GM23338 (cell line): ENCODE measurements at regions not wholly inside any gene's neighbourhood (a gene's known extent, or its start where the extent isn't known, plus 50 kb on each side); places are given as distances from the start of the nearest gene placed in this dataset.

Experiments
- ATAC-seq: fragments of 200-7000 bp; cut with Tn5 transposase; 3 replicates; pipeline ENCODE4 v1.9.1; 2020
- DNase-seq: peaks from one replicate; pipeline ENCODE4 v3.0.0-alpha.2; 2015; ENCODE audit warnings: low spot score
- H2AFZ ChIP-seq: fragments of 200-600 bp; sonication (generic); 2 replicates; pipeline ENCODE4 v1.8.0; 2016; ENCODE audit warnings: antibody characterized with exemption, mild to moderate bottlenecking, moderate library complexity
- H3F3A ChIP-seq: fragments of 200-600 bp; sonication (generic); replicated peaks from 2 replicates; pipeline ENCODE4 v1.8.0; 2017; ENCODE audit warnings: antibody characterized with exemption, mixed run types, low read depth
- H3K27ac ChIP-seq: fragments of 200-600 bp; sonication (generic); 2 replicates; pipeline ENCODE4 v1.6.1; 2016; ENCODE audit warnings: low read depth
- H3K27me3 ChIP-seq: fragments of 200-600 bp; sonication (generic); 2 replicates; pipeline ENCODE4 v1.8.0; 2016; ENCODE audit warnings: mild to moderate bottlenecking, mixed run types, moderate library complexity; ENCODE audit not compliant: insufficient read depth
- H3K36me3 ChIP-seq: fragments of 200-600 bp; sonication (generic); 2 replicates; pipeline ENCODE4 v1.8.0; 2016; ENCODE audit warnings: mild to moderate bottlenecking; ENCODE audit not compliant: insufficient read depth
- H3K4me1 ChIP-seq: fragments of 200-600 bp; sonication (generic); 2 replicates; pipeline ENCODE4 v1.8.0; 2016; ENCODE audit warnings: mild to moderate bottlenecking, moderate library complexity; ENCODE audit not compliant: insufficient read depth
- H3K4me2 ChIP-seq: fragments of 200-600 bp; sonication (generic); 2 replicates; pipeline ENCODE4 v1.7.1; 2017; ENCODE audit warnings: mixed run types
- H3K4me3 ChIP-seq: fragments of 200-600 bp; sonication (generic); 2 replicates; pipeline ENCODE4 v1.6.1; 2016; ENCODE audit warnings: mixed run types
- H3K79me2 ChIP-seq: fragments of 200-600 bp; sonication (generic); replicated peaks from 2 replicates; pipeline ENCODE4 v1.8.0; 2017; ENCODE audit warnings: mild to moderate bottlenecking; ENCODE audit not compliant: insufficient read depth
- H3K9me2 ChIP-seq: fragments of 200-600 bp; sonication (generic); 2 replicates; pipeline ENCODE4 v1.8.0; 2017; ENCODE audit not compliant: insufficient read depth
- H4K20me1 ChIP-seq: fragments of 200-600 bp; sonication (generic); replicated peaks from 2 replicates; pipeline ENCODE4 v1.8.0; 2017; ENCODE audit warnings: mild to moderate bottlenecking; ENCODE audit not compliant: insufficient read depth
- H3K27ac Mint-ChIP-seq: 2 replicates; pipeline ENCODE4 v1.8.0; 2020; ENCODE audit warnings: inconsistent platforms, mild to moderate bottlenecking, moderate library complexity, mixed read lengths
- H3K27me3 Mint-ChIP-seq: 3 replicates; pipeline ENCODE4 v1.8.0; 2022; ENCODE audit warnings: low read depth, mild to moderate bottlenecking, moderate library complexity, mixed read lengths, inconsistent platforms; ENCODE audit not compliant: insufficient read depth, poor library complexity
- H3K36me3 Mint-ChIP-seq: 3 replicates; pipeline ENCODE4 v1.8.0; 2021; ENCODE audit warnings: low read depth, mild to moderate bottlenecking, inconsistent platforms, moderate library complexity, mixed read lengths
- H3K4me1 Mint-ChIP-seq: 3 replicates; pipeline ENCODE4 v1.8.0; 2020; ENCODE audit warnings: mild to moderate bottlenecking, inconsistent platforms, mixed read lengths
- H3K4me3 Mint-ChIP-seq: 3 replicates; pipeline ENCODE4 v1.8.0; 2021; ENCODE audit warnings: moderate library complexity, mild to moderate bottlenecking, inconsistent platforms, mixed read lengths
- H3K9me3 Mint-ChIP-seq: 3 replicates; pipeline ENCODE4 v1.8.0; 2020; ENCODE audit warnings: moderate library complexity, mild to moderate bottlenecking, inconsistent platforms, mixed read lengths
- CREB1 ChIP-seq: fragments of 250-450 bp; sonication (Bioruptor Pico); IDR thresholded peaks from 2 replicates; pipeline ENCODE4 v1.5.0; 2020; ENCODE audit warnings: low read depth, mild to moderate bottlenecking, moderate library complexity
- EZH2 ChIP-seq: fragments of 200-600 bp; sonication (generic); IDR thresholded peaks from one replicate; pipeline ENCODE4 v1.8.0; 2017; ENCODE audit warnings: antibody characterized with exemption, mild to moderate bottlenecking, low read depth; ENCODE audit not compliant: unreplicated experiment
- JUNB ChIP-seq: IDR thresholded peaks from one replicate; pipeline ENCODE4 v1.6.1; 2016; ENCODE audit warnings: antibody characterized with exemption; ENCODE audit not compliant: unreplicated experiment
- NANOG ChIP-seq: IDR thresholded peaks from 2 replicates; pipeline ENCODE4 v1.6.1; 2016; ENCODE audit warnings: antibody characterized with exemption, borderline replicate concordance
- POLR2AphosphoS5 ChIP-seq: IDR thresholded peaks from 2 replicates; pipeline ENCODE4 v1.6.1; 2016; ENCODE audit warnings: antibody characterized with exemption, low read depth
- ZNF114 ChIP-seq: fragments of 250-450 bp; sonication (Bioruptor Pico); IDR thresholded peaks from 2 replicates; pipeline ENCODE4 v1.5.0; 2020; ENCODE audit warnings: mild to moderate bottlenecking, moderate library complexity
- ZNF331 ChIP-seq: fragments of 250-450 bp; sonication (Bioruptor Pico); IDR thresholded peaks from 2 replicates; pipeline ENCODE4 v1.5.0; 2020; ENCODE audit warnings: low read depth, mild to moderate bottlenecking, moderate library complexity
- ZNF462 ChIP-seq: fragments of 250-450 bp; sonication (Bioruptor Pico); IDR thresholded peaks from 2 replicates; pipeline ENCODE4 v1.5.0; 2020; ENCODE audit warnings: mild to moderate bottlenecking, moderate library complexity
- TF ChIP-seq, protein P1 (sequence below), 2 experiments: fragments of 200-600 bp in 1 of 2; sonication (generic) in 1 of 2; conservative IDR thresholded peaks; 2 replicates each; pipeline versions ENCODE4 v1.5.1 to v1.6.1; 2016 to 2017; ENCODE audit warnings: antibody characterized with exemption in 2 of 2, low read depth in 2 of 2, mild to moderate bottlenecking in 2 of 2, moderate library complexity in 1 of 2

DNA sequence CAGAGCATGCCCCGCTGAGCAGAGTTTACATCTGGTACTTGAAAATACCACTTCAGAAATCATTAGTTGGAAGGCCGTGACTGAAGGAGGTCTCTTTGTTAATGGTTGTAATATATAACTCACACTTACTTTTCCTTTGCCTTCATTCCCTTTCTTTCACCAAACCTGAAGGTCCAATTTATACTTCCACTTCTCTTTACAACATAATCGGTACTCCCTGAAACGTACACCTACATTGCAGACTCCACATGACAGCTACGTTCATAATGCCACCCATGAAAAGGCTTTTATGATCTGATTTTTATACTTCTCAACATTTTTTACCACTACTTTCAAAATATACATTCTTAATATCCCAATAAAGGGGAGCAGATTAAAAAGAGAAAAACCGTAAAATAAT lies 298.7 kb downstream of the C4orf33 start (continued):
- no peak for TF ChIP-seq ZNF462 (CRISPR knock-in tag)

DNA sequence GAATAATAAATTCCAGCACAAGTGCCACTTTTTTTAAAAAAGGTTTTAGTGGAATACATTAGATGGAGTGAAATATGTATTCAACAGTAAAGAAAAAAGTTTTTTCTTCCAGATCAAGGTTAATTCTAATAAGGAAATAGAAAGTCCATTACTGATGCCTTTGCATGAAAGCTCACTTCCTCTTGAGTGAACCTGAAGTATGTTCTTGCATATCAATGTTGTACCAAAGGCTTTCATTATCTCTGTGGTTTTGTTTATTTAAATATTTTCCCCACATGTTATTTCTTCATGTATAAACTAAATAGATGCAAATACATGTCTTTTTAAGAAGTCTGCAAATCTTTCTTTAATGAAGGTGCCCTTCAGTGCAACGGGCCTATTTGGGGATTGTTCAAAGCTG lies 307.9 kb downstream of the C4orf33 start:
- Histone ChIP-seq H3K9me2 (no peaks in the 10 kb centered on the region), H3K27me3 (no peaks in the 10 kb centered on the region), H4K20me1 (no peaks in the 10 kb centered on the region), H3K79me2 (no peaks in the 10 kb centered on the region), H3K4me2 (no peak overlapping the region), H3F3A (no peaks in the 10 kb centered on the region), H2AFZ (no peak overlapping the region), H3K4me3 (no peak overlapping the region), H3K4me1 (peaks cover 6% of the 10 kb centered on the region; the same call in 1 of the 2 replicates), H3K36me3 (peaks cover 7% of the 10 kb centered on the region; the same call in 1 of the 2 replicates), H3K27ac (no peak overlapping the region)
- peaks cover 6% of the 10 kb centered on the region; the same call in 2 of the 3 replicates for H3K4me1 Mint-ChIP-seq
- H3K27ac Mint-ChIP-seq = no peak overlapping the region
- no peak for DNase-seq
- no peak overlapping the region for H3K4me3 Mint-ChIP-seq
- no peaks in the 10 kb centered on the region for H3K27me3 Mint-ChIP-seq
- H3K9me3 Mint-ChIP-seq = peaks cover 18% of the 10 kb centered on the region
- peaks cover 5% of the 10 kb centered on the region; the same call in 2 of the 3 replicates for H3K36me3 Mint-ChIP-seq
- ATAC-seq = no peak
- TF ChIP-seq CREB1 (CRISPR knock-in tag) = no peak
- TF ChIP-seq EZH2 = no peak
- TF ChIP-seq ZNF114 (CRISPR knock-in tag) = no peak
- no peak for TF ChIP-seq ZNF462 (CRISPR knock-in tag)
- TF ChIP-seq JUNB = no peak
- TF ChIP-seq POLR2AphosphoS5 = no peak
- TF ChIP-seq ZNF331 = no peak
- TF ChIP-seq, protein P1, sequence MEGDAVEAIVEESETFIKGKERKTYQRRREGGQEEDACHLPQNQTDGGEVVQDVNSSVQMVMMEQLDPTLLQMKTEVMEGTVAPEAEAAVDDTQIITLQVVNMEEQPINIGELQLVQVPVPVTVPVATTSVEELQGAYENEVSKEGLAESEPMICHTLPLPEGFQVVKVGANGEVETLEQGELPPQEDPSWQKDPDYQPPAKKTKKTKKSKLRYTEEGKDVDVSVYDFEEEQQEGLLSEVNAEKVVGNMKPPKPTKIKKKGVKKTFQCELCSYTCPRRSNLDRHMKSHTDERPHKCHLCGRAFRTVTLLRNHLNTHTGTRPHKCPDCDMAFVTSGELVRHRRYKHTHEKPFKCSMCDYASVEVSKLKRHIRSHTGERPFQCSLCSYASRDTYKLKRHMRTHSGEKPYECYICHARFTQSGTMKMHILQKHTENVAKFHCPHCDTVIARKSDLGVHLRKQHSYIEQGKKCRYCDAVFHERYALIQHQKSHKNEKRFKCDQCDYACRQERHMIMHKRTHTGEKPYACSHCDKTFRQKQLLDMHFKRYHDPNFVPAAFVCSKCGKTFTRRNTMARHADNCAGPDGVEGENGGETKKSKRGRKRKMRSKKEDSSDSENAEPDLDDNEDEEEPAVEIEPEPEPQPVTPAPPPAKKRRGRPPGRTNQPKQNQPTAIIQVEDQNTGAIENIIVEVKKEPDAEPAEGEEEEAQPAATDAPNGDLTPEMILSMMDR (conservative IDR thresholded peaks at IDR 0.05; ENCODE audit: low read depth in 2 of 2) = no peak
- no peak for TF ChIP-seq NANOG
